ENCODE measurements at regions not wholly inside any gene's neighbourhood (a gene's known extent, or its start where the extent isn't known, plus 50 kb on each side); places are given as distances from the start of the nearest gene placed in this dataset.

DNA sequence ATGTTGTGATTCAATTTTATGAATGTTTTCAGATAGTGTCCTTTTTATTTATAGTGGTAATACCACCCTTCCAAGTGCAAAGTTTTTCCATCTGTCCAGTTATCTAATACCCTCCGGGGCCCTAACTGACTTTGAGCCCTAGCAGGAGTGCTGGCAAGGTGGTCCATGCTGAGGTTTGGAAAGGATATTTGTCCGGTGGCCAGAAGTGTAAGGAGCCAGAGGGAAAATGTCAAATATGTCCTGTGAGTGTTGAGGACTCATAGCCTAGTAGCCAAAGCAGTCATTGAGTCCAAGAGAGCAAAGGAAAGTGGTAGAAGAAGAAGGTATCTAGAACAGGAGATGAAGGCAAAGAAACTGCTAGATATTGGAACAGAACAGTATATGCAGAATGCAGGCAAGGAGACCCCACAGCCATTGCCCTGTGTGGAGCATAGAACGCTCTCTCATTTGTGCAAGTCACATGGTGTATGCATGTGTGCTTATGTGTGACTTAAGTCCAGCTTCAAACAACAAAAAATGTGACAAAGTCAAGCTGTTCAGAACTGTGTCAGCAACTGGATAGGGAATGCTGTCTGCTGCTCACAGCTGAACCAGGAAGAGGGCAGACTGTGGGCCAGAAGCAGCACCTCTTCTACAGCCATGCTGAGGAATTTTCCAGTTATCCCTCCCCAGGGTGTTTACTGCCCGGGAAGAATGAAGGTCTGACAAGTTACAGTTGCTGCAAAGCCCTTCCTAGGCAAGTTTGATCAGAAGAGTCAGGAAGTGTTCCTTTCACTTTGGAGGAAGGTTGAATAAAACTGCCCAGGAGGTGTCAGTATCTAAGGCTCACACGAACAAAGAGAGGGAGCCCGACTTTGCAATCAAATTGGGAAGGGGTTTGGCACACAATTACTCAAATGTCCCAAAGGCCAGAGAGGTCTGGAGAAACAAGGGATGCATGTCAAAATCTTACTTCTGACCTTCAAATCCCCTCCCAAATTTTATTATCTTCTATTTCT is 463.3 kb upstream of the DMAC1 start:
- DNase-seq (ENCODE audit: low read depth in 2 of 2) = no peak

DNA sequence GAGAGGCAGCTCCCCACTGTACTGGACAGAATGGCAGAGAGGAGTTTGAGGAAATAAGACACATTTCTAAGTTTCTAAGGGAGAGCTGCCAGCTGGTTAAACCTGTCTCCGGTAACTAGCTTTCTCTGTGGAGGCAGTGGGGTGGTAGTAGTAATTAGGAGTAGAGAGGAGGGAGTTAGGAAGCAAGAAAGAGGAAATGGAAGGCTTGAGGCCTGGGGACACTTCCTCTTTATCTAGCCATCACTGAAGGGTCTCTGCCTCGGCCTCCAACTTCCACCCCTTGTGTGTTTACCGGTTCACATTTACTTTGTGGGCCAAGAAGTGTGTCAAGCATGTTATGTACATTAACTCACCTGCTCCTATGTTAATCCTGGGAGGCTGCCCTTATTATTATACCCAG is 462.2 kb upstream of the DMAC1 start:
- no peak for DNase-seq (ENCODE audit: low read depth in 2 of 2)

DNA sequence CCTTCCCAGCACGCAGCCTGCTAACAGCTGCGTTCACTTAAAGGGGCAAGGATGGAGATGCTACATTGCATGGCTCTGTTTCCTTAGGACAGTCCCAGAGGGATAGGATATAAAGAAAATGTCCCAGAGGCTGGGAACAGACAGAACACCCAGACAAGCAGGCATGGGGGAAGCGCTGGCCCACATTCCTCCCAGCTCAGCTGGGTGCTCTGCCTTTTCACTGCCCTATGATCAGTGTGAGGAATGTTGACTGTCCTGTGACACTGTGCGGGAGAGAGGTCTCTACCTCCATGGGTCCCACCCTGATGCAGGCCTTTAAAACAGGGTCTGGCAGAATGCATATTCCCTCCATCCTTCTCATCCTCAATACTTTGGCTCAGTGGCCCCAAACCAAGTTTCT is 459.4 kb upstream of the DMAC1 start:
- DNase-seq (ENCODE audit: low read depth in 2 of 2) = no peak

DNA sequence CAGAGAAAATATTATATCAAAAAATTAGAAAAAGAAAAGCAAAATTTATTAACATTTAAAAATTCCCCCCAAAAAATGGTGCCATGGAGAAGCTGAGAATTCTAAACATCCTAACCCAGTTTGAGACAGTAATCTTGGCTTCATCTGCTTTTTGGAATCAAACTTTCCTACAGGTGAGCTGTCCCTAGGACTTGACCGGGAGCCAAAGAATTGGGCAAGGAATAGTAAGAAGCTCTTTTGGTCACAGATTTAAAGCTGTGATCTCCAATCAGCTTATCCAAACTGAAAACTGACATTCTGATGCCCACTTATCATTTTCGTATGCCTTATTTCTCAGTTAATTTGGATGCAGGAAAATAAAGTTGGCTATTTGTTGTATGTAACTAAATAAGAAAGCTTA is 457.3 kb upstream of the DMAC1 start:
- no peak for DNase-seq (ENCODE audit: low read depth in 2 of 2)

DNA sequence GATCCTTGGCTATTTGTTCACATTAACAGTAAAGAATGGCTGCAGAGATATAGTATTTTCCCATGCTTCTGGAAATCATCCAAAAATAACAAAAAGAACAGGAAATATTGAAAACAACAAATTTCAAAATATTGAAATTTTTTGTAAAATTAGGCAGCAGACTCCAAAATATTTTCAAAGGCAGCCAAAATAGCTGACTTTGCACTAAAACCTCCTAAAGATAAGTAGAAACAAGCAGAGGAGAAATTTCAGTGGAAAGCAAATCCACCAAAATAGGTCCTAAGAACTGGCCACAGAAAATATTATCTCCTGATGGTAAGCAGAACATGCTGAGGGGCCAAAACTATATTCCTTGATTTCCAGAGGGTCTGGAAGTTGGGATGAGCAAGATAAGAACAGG is 456.3 kb upstream of the DMAC1 start:
- DNase-seq (ENCODE audit: low read depth in 2 of 2) = no peak

DNA sequence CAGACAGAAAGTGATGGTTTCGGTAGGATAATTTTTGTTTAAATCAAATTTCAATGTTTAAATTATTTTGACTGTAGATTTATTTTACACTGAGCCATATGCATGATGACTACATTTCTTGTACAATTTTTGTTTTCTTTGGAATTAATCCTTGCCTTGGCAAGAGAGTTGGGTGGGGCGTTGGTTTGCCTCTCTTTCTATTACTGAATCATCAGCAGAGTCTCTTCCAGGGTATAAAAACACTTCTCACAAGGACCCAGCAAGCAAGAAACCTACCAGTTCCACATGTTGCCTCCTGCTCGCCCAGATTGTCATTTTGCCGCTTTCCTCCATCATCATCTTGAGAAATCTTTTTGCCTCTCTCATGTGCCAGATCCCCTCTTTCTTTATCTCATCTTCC is 455.0 kb upstream of the DMAC1 start:
- DNase-seq (ENCODE audit: low read depth in 2 of 2) = no peak

DNA sequence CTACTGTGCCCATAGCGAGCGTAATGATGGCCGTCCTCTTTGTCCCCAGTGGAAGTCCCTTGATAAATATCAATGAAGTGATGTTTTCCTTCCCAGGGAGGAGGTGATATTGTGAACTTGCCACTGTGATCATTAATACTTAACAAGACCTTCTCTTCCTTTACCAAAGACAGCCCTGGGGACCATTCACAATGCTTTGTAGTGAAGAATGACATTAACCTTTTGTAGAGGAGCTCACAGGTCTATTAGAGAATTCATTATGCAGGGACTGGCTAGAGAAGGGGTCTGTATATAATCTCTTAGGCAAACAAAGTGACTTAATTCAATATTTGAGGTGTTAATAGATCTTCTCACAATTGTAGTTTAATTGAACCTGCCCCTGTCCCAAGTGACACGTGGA is 452.9 kb upstream of the DMAC1 start:
- DNase-seq (ENCODE audit: low read depth in 2 of 2) = no peak

DNA sequence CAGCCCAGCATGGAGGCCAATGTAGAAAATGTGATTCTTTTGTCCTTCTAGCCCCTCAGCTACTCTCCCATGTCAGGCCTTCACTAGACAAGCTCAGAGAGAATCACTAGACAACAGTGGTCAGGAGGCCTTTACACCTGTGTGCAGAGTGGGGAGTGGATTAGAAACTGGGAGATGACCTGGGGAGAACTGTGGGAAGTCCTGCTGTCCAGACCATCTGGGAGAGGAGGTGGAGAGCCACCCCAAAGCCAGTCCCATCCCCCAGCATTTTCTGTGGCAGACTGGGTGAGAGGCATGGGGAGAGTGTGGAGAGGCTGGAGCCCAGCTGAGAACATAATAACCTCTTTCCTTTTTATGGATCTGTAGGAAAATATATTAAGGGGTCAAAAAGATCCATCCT is 452.0 kb upstream of the DMAC1 start:
- no peak for DNase-seq (ENCODE audit: low read depth in 2 of 2)

DNA sequence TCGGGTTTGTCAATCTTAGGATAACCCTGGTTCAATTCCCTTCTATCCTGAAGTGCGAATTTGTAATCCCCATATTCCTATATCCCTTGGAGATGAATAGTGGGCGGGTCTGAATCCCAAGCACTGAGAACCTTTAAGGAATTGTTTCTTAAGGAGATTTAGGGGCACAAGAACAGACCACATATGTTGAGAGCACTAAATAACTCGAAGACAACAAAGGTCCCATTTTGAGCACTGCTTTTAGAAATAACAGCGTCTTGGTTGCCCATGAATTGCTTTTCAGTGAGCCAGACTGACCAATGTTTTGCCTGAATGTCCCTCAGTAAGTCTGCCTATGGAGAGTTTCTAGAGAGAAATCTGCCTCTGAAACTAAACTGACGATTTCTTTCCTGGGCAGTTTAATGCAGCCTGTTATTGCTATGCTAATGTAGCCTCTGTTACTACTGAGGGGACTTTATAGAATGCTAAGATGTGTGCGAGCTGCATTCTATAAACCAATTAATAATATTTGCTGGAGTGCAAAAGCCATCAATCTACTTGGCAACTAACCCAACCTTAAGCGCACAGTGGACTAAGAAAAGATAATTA is 445.0 kb upstream of the DMAC1 start:
- no peak for DNase-seq (ENCODE audit: low read depth in 2 of 2)

DNA sequence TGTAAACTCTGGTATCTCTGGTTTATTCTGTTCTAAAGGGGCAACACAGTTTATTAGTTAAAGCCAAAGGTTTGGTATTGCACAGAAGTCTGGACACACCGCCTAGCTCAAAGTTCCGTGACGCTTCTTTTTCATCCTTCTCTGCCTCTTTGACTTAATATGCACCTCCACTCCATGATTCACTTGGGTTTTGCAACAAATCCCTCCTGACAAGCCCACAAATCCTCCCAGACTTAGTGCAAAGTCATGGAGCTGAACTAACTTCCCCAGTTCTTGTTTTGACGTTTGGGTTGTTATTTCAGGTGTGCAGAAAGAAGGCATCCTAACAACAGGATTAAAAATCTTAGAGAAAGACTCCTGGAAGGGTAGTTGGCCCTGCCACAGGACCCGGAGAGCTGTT is 441.6 kb upstream of the DMAC1 start:
- no peak for DNase-seq (ENCODE audit: low read depth in 2 of 2)

DNA sequence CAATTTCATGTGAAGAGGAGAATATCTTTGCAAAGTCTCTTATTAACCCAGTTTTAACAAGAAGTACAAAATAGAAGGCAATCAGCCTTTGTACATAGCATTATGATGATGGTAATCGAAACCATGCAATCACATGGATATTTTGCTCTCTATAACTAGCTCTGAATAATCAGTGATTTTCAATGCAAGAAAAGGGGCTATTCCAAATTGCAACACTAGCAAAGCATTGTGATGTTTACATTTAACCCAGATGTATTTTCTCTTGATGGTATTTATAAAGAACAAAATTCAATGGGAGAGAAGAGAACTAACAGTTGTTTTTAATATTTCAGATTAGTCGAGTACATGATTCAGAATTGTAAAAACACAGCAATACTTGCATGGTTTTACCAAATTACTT is 437.5 kb upstream of the DMAC1 start:
- no peak for DNase-seq (ENCODE audit: low read depth in 2 of 2)

DNA sequence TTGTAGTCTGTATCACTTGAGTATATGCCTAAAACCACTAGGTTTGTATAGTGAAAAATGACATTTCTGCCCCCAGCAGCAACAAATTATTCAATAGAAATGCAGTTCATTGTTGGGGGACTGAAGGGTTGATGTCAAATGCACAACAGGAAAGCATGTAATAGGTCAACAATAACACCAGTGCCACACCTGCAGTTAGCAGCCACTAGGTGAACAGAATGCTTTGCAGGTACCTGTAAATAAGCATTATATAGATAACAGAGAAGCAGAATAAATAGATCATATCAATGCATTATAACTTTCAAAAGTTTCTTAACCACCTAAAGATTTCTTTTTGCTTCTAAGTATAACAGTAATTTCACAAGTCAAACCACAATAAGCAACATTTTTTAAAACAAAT is 435.9 kb upstream of the DMAC1 start:
- DNase-seq (ENCODE audit: low read depth in 2 of 2) = no peak

DNA sequence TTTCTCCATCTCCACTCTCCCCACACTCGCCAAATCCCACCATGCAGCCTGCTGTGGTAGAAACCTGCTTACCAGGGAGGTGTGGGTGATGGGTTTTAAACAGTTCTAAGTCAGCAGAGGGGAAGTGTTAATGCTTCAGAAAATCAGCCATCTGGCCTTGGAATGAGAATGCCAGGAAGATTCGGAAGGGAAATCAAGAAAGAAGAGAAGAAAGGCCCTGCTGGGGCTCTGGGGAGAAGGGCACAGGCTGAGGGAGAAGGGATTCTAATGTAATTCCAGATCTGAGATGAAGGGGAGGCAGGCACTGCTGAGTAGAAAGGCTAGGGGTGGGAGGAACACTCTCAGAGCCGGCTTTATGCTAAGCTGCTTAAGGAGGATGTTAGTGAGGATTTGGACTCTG is 434.7 kb upstream of the DMAC1 start:
- no peak for DNase-seq (ENCODE audit: low read depth in 2 of 2)

DNA sequence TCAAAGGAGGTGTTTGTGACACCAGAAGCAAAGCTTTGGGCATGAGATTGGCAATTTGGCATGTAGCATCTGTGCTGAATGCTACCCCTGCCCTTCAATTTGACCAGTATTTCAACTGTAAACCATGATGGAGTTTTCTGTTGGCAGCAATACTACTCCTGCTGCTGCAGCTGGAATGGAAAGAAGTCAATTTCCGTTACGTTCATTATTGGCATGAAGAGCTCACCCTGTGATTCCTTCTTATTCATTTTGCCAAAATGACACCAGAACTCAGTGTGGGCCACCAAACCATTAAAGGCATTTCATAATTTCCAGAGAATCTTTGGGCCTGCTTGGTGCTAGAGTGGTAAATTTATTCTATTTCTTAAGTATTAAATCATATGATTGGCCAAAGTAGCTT is 433.1 kb upstream of the DMAC1 start:
- DNase-seq (ENCODE audit: low read depth in 2 of 2) = no peak

DNA sequence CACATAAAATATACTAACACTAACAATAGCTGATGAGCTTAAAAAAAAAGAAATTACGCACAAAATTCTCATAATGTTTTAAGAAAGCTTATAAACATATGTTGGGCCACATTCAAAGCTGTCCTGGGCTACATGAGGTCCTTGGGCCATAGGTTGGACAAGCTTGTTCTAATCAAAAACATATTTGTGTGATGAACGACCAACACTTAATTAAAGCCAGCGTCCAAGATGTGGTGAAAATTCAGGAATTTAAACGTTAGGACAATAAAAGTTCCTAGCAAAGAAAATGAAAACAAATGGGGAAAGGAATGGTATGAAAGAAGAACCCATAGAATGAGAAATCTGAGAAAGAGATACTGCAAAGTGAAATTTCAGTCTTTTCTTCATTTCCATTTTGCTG is 429.6 kb upstream of the DMAC1 start:
- no peak for DNase-seq (ENCODE audit: low read depth in 2 of 2)

DNA sequence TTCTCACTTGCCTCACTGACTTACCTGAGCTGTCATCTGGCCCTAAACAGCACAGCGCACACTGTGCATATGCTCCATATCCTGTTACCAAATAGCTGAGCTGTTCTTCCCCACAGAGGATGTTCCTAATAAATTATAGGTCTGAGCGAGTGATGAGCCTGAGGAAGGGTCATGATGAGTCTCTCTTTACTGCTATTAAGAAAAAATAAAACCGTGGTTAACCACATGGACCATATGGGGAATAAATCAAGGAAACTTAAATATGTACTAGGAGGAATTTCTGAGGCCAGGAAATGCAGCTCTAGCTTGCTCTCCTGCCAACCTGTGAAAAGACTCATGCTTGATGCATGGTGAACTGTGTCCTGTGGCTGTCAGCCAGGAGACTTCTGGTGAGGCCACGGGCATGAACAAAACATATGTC is 424.8 kb upstream of the DMAC1 start:
- no peak for DNase-seq (ENCODE audit: low read depth in 2 of 2)

DNA sequence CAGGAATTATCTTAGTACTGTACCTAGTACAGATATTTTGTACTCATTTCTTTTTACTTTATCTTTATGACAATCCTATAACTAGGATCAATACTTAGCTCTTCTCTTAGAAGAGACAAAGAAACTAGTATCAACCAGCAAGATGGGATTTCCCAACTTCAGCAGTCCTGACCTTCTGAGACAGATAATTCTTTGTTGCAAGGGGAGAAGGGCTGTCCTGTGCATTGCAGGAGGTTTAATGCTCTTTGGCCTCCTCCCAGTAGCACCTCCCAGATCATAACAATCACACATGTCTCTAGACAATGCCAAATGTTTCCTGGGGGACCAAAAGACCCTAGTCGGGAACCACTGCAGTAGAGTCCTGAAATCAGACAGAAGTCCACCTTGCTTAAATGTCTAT is 424.3 kb upstream of the DMAC1 start:
- no peak for DNase-seq (ENCODE audit: low read depth in 2 of 2)

DNA sequence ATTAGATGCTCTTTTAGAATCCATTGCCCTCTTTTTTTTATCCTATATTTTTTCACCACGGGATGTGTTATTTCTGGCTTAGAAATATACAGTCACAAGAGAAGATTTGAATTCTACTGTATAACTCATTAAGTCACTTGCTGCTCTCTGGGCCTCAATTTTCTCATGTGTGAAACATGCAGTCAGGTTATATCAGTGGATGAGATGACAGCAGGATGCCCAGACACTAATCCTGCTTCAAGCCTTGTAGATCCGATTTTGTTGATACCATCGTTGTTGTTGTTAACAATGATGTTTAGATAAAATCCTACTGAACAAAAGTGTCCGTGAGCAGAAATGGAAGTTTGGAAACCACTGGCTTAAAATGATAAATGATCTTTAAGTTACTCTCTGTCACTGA is 421.9 kb upstream of the DMAC1 start:
- no peak for DNase-seq (ENCODE audit: low read depth in 2 of 2)

DNA sequence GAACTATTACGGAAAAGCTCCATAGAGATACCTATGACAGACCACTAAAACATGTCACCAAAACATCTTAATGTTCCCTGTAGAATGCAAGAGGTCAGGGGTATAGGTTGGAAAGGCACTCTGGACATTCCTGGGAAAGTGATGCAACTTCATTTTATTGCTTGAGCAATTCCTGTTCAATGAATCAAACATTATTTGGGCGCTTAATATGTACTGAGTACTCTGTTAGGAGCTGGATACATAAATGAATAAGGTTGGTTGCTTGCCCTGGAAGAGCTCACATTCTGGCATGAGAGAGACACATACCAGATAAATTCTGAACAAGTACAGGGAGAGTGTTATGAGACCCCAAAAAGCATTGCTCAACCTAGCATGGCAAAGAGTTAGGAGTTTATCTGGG is 408.9 kb upstream of the DMAC1 start:
- no peak for DNase-seq (ENCODE audit: low read depth in 2 of 2)

DNA sequence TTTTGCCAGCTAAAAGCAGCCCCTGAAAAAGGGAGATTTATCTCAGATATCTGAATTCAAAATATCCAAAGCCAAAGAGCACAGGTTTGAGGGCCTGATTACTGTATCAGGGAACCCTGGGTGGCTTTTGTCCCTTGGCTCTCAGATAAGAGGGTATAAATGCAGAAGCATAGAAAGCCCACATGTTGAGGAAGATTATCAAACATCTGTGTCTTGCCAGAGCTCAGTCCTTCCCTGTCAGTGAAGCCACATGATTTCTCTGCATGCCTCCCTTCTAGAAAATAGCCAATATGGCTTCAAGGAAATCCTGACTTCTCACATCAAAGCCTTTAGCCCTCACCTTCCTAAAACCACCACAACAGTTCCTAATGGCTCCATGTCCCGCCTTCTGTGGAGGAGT is 408.0 kb upstream of the DMAC1 start:
- no peak for DNase-seq (ENCODE audit: low read depth in 2 of 2)

DNA sequence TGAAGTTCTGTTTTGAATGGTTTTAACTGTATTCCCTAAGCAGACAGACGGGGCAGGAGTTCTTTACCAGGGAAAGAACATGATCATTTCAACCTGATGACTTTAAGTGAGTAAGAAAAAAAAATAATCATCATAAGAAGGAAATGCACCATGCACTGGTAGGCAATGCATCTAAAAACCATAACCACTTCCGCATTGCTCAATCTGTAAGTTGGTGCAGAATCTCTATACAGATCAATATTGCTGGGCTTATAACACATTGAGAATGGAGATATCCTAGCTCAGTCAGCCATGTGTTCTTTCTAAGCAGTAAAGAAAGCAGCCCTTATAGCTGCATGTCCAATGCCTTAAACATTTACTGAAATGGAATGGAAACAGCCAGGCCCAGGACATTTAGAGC is 407.1 kb upstream of the DMAC1 start:
- no peak for DNase-seq (ENCODE audit: low read depth in 2 of 2)

DNA sequence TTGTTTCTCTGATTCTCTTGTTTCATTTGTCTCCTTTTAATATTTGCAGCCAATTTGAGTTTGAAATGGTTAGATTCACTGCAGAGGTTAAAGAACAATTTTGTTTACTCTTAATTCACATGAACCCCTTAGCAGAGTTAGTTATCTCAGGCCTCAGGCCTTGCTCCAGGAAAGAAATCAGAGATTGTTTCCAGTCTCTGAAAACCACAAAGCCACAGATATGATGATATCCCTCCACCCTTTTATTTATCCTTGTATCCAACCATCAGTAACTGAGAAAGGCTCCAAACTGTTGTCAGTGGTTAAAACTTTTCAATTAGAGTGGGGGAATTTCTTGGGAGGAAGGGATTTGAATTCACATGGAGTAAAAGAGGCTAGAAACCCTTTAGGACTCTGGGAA is 406.0 kb upstream of the DMAC1 start:
- DNase-seq (ENCODE audit: low read depth in 2 of 2) = no peak

DNA sequence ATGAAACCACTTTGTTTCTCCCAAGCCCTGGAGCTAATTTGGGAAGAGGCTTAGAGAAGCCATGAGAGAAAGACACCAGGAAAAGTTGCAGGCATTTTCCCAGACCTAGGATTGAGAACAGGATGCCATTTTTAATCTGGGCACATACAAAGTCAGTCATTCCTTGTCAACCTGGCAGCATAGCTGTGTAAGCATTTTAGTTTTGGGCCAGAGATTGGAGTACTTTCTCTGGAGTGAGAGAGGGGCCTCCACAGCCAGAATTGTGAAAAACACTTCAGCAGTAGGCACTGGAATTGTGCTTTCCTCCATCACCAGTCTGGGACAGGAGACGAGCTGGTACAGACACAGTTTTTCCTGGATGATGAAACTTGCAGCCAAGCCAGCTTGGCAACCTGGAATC is 390.3 kb upstream of the DMAC1 start:
- no peak for DNase-seq (ENCODE audit: low read depth in 2 of 2)

All from stimulated activated CD4-positive, alpha-beta T cell treated with anti-CD3 and anti-CD28 coated beads, Interleukin-12 subunit alpha, Interleukin-12 subunit beta, amount 100 ng/mL, for 24 hours (primary cell).